Colonic mucosa (tissue), 4 donors: ENCODE measurements at regions not wholly inside any gene's neighbourhood (a gene's known extent, or its start where the extent isn't known, plus 50 kb on each side); places are given as distances from the start of the nearest gene placed in this dataset.

ENCODE experiments used
- DNase-seq: peaks from one replicate; pipeline ENCODE4 v3.0.0-alpha.2; 2020
- H3K27ac ChIP-seq: fragments of 200-600 bp; one replicate; pipeline ENCODE4 v1.8.0; 2021
- H3K27me3 ChIP-seq: fragments of 200-600 bp; one replicate; pipeline ENCODE4 v1.8.0; 2021
- H3K36me3 ChIP-seq: fragments of 200-600 bp; one replicate; pipeline ENCODE4 v1.8.0; 2021
- H3K4me1 ChIP-seq: fragments of 200-600 bp; one replicate; pipeline ENCODE4 v1.8.0; 2021; ENCODE audit warnings: mild to moderate bottlenecking
- H3K4me3 ChIP-seq: fragments of 200-600 bp; one replicate; pipeline ENCODE4 v1.8.0; 2021
- H3K9ac ChIP-seq, 2 donors: one replicate each; pipeline ENCODE4 v1.7.0; 2013; ENCODE audit warnings: control low read depth in 2 of 2, low read depth in 2 of 2, low read length in 2 of 2
- H3K9me3 ChIP-seq: fragments of 200-600 bp; one replicate; pipeline ENCODE4 v1.8.0; 2021
- intact Hi-C: fragments of 100-400 bp; cut with DNase I; formaldehyde crosslinking; loops from one replicate; pipeline ENCODE4 v1.14.1; 2022
- TF ChIP-seq, protein P1 (sequence below): fragments of 200-600 bp; IDR thresholded peaks from one replicate; pipeline ENCODE4 v1.8.0; 2022; ENCODE audit warnings: antibody characterized with exemption, mild to moderate bottlenecking
- donor health status: healthy.
- donor health status: DM: no; HTN: no; CAD: no.
- donor health status: DM: no; HTN: no; CAD: no.

DNA sequence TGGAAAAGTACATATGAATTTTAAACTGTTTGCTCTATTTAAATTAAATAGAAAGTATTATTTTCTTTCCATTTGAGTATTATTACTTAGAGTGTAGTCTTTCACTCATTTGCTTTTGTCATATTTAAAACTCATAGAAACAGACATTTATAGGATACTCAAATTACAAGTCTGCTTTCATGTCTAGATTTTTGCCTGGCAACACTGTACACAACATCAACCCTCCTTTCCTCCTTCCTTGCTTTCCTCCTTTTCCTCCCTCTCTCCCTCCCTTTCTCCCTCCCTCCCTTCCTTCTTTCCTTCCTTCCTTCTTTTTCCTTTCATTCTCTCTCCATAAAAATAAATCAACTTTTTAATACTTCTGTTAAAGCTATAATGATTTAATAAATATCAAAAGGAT, 2361.2 kb downstream of the ARAP2 start:
- no peak for DNase-seq
- intact Hi-C loops: no loop called here
- no peaks in the 10 kb centered on the region for H3K36me3 ChIP-seq
- H3K9ac ChIP-seq: no peak overlapping the region
- H3K4me1 ChIP-seq: no peaks in the 10 kb centered on the region
- no peak overlapping the region for H3K27ac ChIP-seq
- H3K4me3 ChIP-seq: no peak overlapping the region
- H3K9me3 ChIP-seq: no peaks in the 10 kb centered on the region
- TF ChIP-seq, protein P1, sequence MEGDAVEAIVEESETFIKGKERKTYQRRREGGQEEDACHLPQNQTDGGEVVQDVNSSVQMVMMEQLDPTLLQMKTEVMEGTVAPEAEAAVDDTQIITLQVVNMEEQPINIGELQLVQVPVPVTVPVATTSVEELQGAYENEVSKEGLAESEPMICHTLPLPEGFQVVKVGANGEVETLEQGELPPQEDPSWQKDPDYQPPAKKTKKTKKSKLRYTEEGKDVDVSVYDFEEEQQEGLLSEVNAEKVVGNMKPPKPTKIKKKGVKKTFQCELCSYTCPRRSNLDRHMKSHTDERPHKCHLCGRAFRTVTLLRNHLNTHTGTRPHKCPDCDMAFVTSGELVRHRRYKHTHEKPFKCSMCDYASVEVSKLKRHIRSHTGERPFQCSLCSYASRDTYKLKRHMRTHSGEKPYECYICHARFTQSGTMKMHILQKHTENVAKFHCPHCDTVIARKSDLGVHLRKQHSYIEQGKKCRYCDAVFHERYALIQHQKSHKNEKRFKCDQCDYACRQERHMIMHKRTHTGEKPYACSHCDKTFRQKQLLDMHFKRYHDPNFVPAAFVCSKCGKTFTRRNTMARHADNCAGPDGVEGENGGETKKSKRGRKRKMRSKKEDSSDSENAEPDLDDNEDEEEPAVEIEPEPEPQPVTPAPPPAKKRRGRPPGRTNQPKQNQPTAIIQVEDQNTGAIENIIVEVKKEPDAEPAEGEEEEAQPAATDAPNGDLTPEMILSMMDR: no peak
- no peaks in the 10 kb centered on the region for H3K27me3 ChIP-seq

DNA sequence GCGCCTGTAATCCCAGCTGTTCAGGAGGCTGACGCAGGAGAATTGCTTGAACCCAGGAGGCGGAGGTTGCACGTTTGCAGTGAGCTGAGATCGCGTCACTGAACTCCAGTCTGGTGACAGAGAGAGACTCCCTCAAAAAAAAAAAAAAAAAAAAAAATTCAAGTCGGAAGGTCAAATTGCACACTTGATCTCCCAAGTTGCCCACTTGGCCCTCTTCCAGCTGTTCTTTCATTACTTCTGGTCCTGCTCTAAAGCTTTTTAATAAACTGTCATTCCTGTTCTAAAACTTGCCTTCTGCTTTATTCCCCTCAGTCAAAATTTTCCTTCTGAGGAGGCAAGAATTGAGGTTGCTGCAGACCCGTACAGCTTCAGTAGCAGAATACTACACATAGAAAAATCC, 2358.0 kb downstream of the ARAP2 start:
- no peak for DNase-seq
- Histone ChIP-seq H3K9me3 (no peaks in the 10 kb centered on the region), H3K27ac (no peak overlapping the region), H3K9ac (no peak overlapping the region), H3K4me3 (no peak overlapping the region), H3K4me1 (no peaks in the 10 kb centered on the region), H3K36me3 (no peaks in the 10 kb centered on the region), H3K27me3 (no peaks in the 10 kb centered on the region)
- TF ChIP-seq, protein P1: no peak
- intact Hi-C loops: no loop called here

DNA sequence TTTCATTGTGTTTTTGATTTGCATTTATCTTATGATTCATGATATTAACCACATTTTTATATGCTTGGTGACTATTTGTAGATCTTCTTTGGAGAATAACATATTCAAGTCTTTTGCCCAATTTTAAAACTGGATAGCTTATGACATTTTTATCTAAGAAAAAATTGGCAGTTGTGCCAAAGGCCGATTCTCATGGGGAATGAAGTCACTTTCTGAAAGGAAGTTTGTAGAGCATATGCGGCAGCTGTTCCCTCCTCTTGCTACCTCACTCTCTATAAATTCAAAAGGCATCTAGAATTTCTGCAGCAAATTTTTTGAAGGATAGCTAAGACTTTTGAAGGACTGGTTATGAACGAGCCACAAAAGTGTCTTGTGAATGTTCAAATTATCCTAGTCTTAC, 2353.5 kb downstream of the ARAP2 start:
- H3K27ac ChIP-seq: no peak overlapping the region
- no peaks in the 10 kb centered on the region for H3K27me3 ChIP-seq
- intact Hi-C loops: no loop called here
- H3K4me1 ChIP-seq: no peaks in the 10 kb centered on the region
- H3K9me3 ChIP-seq: no peaks in the 10 kb centered on the region
- DNase-seq: no peak
- H3K36me3 ChIP-seq: no peaks in the 10 kb centered on the region
- no peak overlapping the region for H3K4me3 ChIP-seq
- TF ChIP-seq, protein P1: no peak
- H3K9ac ChIP-seq: no peak overlapping the region

DNA sequence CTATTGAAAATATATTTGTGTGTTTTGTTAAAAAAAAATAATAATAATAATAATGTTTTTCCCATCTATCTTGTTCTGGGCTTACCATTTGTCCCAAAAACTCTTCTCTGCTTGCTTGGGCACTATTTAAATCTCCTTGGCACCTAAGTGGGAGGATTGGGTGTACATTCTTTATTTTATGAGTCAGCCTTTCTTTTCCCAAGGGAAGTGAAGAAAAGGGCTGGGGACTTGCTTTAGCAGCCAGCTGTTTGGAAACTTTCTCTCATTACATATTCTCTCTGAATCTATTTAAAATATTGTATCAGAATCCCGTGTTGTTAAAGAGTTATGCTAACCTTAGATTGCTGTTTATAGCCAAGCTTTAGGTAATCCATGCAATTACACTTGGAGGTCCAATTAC, 2332.4 kb downstream of the ARAP2 start:
- no peaks in the 10 kb centered on the region for H3K36me3 ChIP-seq
- intact Hi-C loops: no loop called here
- no peak overlapping the region for H3K4me3 ChIP-seq
- H3K27ac ChIP-seq: no peak overlapping the region
- no peaks in the 10 kb centered on the region for H3K4me1 ChIP-seq
- H3K9ac ChIP-seq: no peak overlapping the region
- TF ChIP-seq, protein P1: no peak
- H3K27me3 ChIP-seq: no peaks in the 10 kb centered on the region
- no peak for DNase-seq
- H3K9me3 ChIP-seq: no peaks in the 10 kb centered on the region

DNA sequence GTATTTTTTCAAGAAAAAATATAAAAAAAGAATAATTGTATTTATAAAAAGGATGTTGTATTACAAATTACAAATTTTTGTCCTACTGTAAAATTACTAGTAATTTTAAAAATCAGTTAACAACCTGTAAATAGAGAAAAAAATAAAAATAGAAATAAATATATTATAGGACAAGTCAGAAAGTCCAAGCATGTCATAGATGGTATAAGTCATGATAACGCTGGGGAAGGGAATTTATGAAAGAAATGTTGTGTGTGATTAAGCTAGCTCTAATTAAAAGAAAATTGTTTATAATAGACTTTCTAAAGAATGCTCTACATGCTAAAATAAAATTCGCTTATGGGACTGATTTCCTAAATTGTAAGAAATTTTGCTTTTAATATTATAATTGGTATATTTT, 2329.9 kb downstream of the ARAP2 start:
- H3K4me3 ChIP-seq: no peak overlapping the region
- no peaks in the 10 kb centered on the region for H3K9me3 ChIP-seq
- no peak overlapping the region for H3K9ac ChIP-seq
- intact Hi-C loops: no loop called here
- H3K4me1 ChIP-seq: no peaks in the 10 kb centered on the region
- DNase-seq: no peak
- no peaks in the 10 kb centered on the region for H3K27me3 ChIP-seq
- TF ChIP-seq, protein P1: no peak
- H3K27ac ChIP-seq: no peak overlapping the region
- H3K36me3 ChIP-seq: no peaks in the 10 kb centered on the region

DNA sequence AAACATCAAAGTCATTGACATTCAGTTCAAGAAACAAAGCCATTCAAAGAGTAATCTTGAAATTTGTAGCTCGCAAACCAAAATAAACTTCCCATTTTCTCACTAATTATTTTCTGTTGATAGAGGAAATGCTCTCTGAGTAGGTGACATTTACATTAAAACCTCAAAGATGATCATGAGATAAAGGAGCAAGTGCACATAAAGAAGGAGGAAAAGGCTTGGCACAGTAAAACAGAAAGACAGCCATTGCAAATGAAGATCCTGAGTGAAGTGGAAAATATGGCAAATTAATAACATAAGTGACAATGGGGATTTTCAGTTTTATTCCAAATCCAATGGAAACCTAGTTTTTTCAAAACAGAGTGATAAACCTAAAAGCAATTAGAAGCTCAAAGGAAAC, 2320.8 kb downstream of the ARAP2 start:
- Histone ChIP-seq H3K9me3 (no peaks in the 10 kb centered on the region), H3K27ac (no peak overlapping the region), H3K4me3 (no peak overlapping the region), H3K27me3 (no peaks in the 10 kb centered on the region), H3K4me1 (no peaks in the 10 kb centered on the region), H3K9ac (no peak overlapping the region), H3K36me3 (no peaks in the 10 kb centered on the region)
- no peak for DNase-seq
- intact Hi-C loops: no loop called here
- TF ChIP-seq, protein P1: no peak
